Choroid plexus epithelial cell (primary cell): ENCODE measurements at regions not wholly inside any gene's neighbourhood (a gene's known extent, or its start where the extent isn't known, plus 50 kb on each side); places are given as distances from the start of the nearest gene placed in this dataset.
"Not testable (repeated sequence)": the region's sequence is repeated elsewhere in the genome, so short reads cannot be mapped to it uniquely, and the experiment has no call there.

Source experiments
- DNase-seq: peaks from one replicate; pipeline ENCODE4 v3.0.0-alpha.2; 2010; ENCODE audit warnings: low read depth
- H3K4me3 ChIP-seq: 2 replicates; pipeline ENCODE4 v1.5.1; 2011; ENCODE audit warnings: low read depth, mild to moderate bottlenecking, control low read depth, low read length, moderate library complexity
- CTCF ChIP-seq: conservative IDR thresholded peaks from 2 replicates; pipeline ENCODE4 v1.5.1; 2011; ENCODE audit warnings: low read depth, mild to moderate bottlenecking, control low read depth, inconsistent platforms, low read length, moderate library complexity

DNA sequence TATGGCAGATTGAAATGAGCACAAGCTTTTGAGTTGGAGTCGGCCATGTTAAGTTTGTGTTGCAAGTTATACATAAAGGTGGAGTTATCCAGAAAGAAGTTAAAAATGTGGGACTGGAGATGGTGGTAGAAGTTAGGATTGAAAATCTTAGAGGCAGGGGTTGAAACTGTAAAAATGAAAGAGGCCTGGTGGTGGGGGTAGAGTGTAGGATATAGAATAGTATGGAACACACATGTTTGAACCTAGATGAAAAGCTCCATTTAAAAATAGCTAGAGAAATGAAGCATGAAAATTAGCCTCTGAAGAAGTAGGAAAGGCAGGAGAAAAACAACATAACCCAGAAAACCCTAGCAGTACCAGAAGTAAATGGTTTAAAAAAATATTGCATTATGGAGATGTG lies 131.8 kb upstream of the ENPEP start:
- TF ChIP-seq CTCF: peak; percentile 54
- H3K4me3 ChIP-seq: no peak overlapping the region
- peak; percentile 68 for DNase-seq

- no peak for DNase-seq
- TF ChIP-seq CTCF: no peak
- H3K4me3 ChIP-seq: no peak overlapping the region
Observed at GRCh38 chr4:110343534-110343933, 132.4 kb upstream of the ENPEP start.

DNA sequence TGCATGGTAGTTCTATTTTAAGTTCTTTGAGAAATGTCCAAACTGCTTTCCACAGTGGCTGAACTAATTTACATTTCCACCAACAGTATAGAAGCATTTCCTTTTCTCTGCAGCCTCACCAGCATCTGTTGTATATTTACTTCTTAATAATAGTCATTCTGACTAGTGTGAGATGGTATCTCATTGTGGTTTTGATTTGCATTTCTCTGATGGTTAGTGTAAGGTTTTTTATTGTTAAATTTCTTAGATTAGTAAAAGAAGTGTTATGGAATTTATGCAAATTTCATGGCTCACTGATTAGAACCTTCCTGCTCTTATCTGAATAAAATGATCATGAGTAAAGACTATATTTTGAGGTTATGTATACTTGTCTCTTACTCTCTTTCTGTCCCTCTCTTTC lies 134.8 kb upstream of the ENPEP start:
- H3K4me3 ChIP-seq, DNase-seq: not testable (repeated sequence)

DNA sequence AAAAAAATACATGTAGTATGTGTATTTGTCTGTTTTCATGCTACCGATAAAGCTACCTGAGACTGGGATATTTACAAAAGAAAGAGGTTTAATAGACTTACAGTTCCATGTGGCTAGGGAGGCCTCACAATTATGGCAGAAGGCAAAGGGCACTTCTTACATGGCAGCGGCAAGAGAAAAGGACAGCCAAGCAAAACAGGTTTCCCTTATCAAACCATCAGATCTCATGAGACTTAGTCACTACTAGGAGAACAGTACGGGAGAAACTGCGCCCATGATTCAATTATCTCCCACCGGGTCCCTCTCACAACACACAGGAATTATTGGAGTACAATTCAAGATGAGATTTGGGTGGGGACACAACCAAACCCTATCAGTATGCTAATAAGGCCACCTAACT lies 137.0 kb upstream of the ELOVL6 start:
- no peak overlapping the region for H3K4me3 ChIP-seq
- no peak for TF ChIP-seq CTCF
- DNase-seq: no peak

DNA sequence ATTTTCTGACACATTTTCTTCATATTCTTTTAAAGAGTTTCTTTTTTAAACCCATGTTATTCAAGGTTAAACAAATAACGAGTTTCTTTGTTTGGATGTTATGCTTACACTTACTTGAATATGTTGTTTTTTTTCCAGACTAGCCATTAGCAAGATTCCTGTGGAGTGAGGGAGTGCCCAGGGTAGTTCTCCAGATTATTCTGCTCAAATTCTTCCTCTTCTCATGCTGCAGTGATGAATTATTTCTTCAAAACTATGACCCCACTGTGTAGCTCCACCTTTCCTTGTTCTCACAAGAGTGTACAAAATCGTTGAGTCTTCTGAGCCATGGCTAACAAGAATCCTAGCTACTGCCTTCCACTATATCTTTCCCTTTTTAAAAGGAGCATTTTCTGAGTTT lies 134.1 kb upstream of the ELOVL6 start:
- no peak for DNase-seq
- no peak overlapping the region for H3K4me3 ChIP-seq
- no peak for TF ChIP-seq CTCF

DNA sequence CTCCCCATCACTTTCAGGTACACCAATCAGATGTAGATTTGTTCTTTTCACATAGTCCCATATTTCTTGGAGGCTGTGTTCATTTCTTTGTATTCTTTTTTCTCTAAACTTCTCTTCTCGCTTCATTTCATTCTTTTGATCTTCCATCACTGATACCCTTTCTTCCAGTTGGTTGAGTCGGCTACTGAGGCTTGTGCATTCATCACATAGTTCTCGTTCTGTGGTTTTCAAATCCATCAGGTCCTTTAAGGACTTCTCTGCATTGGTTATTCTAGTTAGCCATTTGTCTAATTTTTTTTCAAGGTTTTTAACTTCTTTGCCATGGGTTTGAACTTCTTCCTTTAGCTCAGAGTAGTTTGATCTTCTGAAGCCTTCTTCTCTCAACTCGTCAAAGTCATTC lies 128.0 kb upstream of the ELOVL6 start:
- DNase-seq, H3K4me3 ChIP-seq: not testable (repeated sequence)

- no peak overlapping the region for H3K4me3 ChIP-seq
- no peak for TF ChIP-seq CTCF
- no peak for DNase-seq
Observed at GRCh38 chr4:110310795-110311194, 112.4 kb upstream of the ELOVL6 start.

- no peak overlapping the region for H3K4me3 ChIP-seq
- peak; percentile 43 for DNase-seq
- no peak for TF ChIP-seq CTCF
Observed at GRCh38 chr4:110309675-110310074, 111.3 kb upstream of the ELOVL6 start.
